GM18517 (cell line): ENCODE measurements at regions not wholly inside any gene's neighbourhood (a gene's known extent, or its start where the extent isn't known, plus 50 kb on each side); places are given as distances from the start of the nearest gene placed in this dataset.
"Not testable (repeated sequence)": the region's sequence is repeated elsewhere in the genome, so short reads cannot be mapped to it uniquely, and the experiment has no call there.

Experiments
- ATAC-seq: cut with Tn5 transposase; IDR thresholded peaks from one replicate; pipeline ENCODE4 v1.9.1; 2021; ENCODE audit warnings: mild to moderate bottlenecking, moderate library complexity; ENCODE audit not compliant: unreplicated experiment

DNA sequence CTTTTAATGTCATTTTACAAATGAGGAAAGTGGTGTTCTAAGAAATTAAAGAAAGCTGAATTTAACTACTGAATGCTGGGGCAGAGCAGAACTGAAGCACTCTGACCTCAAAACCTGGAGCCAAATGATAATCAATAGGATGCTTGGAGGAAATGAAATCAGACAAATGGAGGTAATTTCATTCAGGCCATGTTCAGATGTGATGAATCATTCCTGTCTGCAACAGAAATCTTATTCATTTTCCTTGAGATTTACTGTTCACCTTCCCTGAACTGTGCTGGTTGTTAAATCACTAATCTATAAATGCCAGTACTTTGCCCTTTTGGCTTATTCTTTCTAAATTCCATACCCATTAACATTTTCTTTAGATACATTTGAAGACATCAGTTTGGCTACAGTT is 85.6 kb upstream of the SNX7 start:
- no peak for ATAC-seq

DNA sequence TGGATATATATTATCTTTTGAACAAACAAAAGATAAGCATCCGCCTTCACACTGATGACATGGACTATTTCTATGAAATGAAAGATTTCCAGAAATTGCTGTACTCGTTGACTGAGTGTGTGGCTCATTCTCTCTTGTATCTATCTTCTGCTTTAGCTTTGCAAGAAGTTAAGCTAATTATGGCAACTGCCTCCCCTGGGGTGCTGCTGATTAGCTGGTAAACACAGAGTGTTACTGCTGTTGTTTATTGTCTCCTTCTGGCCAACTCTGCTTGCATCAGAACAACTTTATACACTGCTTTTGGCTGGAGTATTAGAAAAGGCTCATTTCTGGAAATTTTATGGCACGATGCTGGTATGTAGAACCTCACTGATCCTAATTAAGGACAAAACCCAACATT is 95.6 kb upstream of the SNX7 start:
- no peak for ATAC-seq

DNA sequence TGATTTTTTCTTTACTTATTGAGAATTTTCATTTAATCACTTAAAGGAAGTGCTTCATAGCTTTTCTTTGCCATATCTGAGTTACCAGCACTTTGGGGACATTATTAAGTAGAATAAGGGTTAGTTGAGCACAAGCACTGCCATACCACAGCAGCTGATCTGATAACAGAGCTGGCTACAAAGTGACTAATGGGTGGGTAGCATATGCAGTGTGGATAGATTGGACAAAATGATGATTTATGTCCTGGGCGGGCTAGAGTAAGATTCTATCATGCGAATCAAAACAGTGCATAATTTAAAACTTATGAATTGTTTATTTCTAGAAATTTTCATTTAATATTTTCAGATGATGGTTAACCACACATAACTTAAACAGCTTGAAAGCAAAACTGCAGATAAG is 102.2 kb upstream of the SNX7 start:
- ATAC-seq: no peak

DNA sequence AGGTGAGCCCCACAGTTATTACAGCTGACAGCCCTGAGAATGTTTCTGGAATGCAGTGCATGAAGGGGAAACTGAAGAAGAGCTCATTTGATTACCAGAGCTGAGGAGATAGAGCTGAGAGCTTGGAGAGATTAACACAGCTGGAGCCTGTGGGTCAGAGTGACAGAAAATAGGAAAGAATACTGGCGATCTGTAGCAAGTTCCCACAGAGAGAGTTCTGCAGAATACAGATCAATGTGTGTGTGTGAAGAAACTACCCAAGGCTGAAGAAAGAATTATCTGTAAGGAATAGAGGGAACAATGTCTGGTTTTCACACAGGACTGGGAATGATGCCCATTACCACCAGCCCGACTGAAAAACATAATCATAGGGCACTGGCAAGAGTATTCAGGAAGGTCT is 103.6 kb upstream of the SNX7 start:
- no peak for ATAC-seq

DNA sequence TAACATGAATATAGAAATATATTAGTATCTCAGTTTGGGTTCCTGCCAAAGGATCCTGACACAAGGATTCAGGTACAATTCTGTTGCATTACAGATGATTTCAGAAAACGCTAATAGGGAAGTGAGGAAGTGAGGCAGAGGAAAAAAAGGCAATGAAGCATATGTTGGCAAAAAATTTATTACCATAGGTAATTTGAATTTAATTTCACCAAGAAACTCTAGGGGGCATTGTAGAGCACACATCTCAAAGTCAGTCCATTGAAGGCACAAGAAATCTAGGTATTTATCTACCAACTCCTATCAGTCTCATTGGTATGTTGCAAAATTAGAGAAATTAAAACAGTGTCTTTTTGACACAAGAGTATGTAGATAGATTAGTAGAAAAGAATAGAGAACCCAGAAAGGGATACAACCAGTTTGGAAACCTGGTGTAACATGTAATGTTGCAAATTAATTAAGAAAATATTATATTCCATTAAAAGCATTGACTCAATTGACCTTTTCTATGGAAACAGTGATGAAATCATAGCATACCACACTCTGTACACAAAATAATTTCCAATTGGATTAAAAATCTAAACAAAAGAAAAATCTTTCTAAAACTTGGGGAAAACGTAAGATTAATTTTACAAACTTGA is 104.9 kb upstream of the SNX7 start:
- no peak for ATAC-seq

DNA sequence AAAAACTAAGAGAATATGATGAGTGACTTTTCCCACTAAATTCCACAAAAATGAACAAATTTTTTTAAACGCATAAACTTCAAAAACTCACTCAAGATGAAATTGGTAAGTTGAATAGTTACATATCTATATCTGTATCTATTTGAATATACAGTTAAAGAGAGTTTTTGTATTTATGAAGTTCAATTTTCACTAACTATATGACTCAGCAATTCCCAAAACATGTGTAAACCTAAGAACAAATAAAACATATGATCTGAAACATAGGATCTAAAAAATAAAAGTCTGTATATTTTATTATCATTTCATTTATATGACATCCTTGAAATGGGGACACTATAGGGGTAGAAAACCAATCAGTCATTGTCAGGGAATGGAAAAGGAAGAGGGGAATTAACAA is 105.7 kb upstream of the SNX7 start:
- ATAC-seq: no peak

DNA sequence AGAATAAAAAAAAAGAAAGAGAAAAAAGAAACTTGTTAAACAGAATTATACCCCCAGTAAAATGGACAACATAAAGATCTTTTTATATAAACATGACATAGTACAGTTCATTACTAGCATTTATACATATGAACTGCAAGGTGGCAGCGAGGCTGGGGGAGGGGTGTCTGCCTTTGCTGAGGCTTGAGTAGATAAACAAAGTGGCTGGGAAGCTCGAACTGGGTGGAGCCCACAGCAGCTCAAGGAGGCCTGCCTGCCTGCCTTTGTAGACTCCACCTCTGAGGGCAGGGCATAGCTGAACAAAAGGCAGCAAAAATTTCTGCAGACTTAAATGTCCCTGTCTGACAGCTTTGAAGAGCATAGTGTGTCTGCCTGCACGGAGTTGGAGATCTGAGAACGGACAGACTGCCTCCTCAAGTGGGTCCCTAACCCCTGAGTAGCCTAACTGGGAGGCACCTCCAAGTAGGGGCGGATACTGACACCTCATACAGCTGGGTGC is 108.9 kb upstream of the SNX7 start:
- not testable (repeated sequence) for ATAC-seq

DNA sequence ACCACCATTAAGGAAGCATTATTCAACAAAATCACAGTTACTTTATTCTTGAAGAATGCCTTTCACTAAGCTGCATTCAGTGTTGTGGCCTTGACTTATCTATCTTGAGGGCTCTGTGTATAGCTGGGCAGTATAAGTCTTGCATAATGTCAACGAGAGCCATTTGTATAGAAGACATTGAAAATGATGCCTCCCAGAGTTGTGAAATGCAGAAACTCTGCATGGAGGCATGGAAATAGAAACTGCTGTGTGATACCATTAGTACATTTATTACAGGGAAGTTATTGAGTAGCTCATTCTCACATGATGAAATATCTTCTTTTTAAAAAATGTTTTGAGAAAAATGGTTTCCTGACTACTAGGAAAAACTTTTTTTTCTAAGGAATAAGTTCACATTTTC is 111.4 kb upstream of the SNX7 start:
- no peak for ATAC-seq

DNA sequence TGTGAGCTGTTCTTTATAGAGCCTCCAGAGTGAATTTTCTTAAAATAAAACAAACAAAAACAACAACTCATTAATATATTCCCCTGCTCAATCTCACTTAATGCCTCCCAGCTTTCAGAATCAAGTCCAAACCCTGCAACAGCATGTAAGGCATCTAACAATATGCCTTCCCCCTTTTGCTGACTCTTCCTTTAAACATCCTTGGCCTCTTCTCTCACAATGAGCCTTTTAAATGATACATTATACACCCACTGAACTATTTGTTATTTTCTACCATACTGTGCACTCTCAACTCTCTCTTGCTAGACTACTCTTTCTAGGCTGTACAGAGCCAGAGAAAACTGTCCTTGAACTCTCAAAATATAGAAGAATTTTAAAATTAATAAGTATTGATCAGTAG is 115.2 kb upstream of the SNX7 start:
- no peak for ATAC-seq

DNA sequence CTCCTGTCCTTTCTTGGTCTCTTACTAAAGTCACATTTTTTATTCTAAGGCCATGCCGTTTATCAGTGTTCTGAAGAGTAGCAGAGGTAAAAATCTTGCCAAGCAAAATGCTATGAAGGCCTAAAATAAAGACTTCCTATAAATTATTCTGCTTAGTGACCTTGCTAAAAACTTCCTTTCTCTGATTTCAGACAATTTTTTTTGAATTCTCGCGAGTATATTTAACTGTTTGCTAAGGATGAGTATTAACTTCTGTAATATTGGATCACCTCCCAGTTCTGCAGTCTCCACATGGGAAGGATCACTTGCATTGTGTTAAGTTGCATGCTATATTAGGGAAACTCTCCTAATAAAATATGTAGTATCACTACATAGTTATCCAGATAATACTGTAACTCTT is 123.4 kb upstream of the SNX7 start:
- ATAC-seq: no peak

DNA sequence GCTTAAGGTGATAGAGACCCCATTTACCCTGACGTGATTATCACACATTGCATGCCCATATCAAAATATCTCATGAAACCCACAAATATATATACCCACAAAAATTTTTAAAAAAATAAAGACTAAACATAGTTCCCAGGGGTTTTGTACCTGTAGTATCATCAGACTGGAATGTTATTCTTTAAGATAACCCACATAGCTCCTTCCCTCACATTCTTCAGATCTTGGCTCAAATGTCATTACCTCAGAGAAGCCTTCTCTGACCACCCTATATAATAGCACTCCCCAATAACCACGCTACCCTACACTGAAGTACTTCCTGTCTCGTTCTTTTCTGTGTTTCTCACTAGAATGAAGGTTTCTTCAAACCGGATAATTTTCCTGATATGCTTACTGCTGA is 138.3 kb upstream of the SNX7 start:
- ATAC-seq: no peak

DNA sequence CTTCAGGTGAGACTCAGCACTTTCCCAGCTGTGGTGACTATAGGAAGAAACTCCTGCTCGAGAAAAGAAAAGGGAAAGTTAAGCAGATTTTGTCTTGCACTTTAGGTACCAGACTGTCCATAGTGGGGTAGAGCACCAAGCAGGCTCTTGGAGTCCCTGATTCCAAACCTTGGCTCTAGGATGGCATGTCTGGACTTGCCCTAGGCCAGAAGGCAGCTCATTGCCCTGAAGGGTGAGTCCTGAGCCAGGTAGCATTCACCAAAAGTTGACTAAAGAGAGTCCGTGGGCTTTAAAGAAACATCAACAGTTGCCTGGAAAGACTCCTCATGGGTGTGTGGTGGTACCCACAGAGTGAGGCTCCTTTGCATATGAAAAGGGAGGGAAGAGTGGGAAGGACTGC is 145.2 kb upstream of the SNX7 start:
- no peak for ATAC-seq

DNA sequence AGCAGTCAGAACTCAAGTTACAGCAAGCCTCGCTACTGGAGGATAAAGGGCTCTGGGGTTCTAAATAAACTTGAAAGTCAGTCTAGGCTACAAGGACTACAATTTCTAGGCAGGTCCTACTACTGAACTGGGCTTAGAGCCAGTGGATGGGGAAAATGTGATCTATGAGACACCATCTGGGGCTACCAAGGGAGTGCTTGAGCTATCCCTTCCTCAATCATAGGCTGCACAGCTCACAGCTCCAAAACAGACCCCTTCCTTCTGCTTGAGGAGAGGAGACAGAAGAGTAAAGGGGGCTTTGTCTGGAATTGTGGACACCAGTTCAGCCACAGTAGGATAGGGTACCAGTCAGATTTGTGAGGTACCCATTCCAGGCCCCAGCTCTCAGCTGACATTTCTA is 145.8 kb upstream of the SNX7 start:
- ATAC-seq: no peak

DNA sequence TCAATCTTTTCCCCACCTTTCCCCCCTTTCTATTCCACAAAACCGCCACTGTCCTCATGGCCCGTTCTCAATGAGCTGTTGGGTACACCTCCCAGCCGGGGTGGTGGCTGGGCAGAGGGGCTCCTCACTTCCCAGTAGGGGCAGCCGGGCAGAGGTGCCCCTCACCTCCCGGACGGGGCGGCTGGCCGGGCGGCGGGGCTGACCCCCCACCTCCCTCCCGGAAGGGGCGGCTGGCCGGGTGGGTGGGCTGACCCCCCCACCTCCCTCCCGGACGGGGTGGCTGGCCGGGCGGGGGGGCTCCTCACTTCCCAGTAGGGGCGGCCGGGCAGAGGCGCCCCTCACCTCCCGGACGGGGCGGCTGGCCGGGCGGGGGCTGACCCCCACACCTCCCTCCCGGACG is 149.3 kb upstream of the SNX7 start:
- ATAC-seq: not testable (repeated sequence)

DNA sequence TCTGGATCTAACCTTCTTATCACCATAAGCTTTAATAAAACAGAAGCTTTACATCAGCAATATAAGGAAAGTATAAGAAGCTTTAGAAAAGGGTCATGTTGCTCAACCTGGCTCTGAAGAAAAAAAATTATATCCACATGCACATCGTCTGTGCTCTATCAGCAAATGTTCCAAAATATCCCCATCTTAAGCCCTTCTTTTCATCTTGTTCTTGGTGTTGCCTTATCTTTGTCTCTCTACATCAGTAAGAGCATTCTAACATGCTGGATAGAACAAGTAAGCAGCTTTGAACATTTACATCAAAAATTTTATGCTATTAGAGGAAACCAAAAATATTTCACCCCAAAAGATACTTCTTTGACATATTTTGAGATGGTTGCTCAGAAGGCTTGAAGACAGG is 157.8 kb upstream of the SNX7 start:
- ATAC-seq: no peak

DNA sequence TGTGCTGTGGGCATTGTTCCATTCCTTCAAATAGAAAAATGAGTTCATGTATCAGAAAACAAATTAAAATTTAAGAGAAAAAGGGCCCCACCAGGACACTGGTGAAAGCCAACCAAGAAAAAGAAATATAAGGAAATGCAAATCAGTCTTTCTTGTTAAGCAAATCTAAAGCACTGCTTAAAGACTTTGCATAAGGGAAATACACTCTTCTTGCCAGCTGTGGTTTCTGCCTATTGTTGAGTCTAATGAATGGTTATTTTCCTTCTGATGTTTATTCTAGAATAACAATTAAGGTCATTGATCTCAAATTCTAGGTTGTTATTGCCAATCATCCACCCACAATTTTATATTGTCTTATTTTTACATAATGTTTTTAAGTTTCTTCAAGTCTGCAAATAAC is 158.6 kb upstream of the SNX7 start:
- ATAC-seq: no peak

DNA sequence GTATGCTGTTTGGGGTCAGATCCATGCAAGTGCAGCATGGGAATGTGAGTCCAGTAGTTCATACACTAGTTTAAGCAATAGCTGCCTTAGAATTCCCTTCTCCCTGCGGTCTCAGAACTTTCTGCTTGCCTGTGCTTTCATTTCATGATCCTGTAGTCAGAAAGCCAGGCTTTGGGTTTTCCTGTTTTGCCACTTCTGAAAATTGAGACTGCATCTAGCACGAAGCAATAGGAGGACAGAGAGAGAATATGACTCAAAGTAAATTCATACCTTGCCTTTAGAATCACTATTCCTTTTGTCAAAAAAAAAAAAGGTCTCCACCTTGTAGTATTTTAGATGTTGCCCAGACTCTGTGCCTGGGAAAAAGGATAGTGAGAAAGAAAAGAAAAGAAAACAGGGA is 161.2 kb upstream of the SNX7 start:
- ATAC-seq: no peak

DNA sequence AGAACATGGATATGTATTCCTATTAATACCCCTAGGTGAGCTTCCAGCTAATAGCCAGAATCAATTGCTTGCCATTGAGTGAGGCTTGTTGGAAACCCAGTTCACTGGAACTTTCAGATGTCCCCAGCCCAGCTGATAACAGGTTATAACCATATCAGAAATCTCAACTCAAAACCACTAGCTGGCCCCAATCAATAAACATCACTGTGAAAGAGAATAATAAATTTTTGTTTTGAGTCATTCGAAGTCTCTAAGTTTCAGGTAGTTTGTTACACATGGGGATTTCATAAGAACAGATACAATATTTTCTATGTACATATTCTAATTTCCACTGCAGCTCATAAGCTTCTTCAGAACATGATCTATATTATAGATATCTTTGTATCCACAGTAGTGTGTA is 162.9 kb upstream of the SNX7 start:
- ATAC-seq: no peak

DNA sequence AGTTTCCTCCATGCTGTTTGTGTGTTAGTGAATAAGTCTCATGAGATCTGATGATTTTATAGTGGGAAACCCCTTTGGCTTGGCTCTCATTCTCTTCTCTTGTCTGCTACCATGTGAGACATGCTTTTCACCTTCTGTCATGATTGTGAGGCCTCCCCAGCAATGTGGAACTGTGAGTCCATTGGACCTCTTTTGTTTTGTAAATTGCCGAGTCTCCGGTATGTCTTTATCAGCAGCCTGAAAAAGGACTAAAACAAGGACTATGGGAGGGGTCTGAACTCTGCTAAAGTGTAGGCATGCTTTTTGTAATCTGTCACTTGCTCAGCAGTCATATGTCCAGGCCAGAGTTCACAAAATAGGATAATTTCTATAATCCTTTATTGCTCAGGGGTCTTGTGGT is 164.0 kb upstream of the SNX7 start:
- no peak for ATAC-seq

DNA sequence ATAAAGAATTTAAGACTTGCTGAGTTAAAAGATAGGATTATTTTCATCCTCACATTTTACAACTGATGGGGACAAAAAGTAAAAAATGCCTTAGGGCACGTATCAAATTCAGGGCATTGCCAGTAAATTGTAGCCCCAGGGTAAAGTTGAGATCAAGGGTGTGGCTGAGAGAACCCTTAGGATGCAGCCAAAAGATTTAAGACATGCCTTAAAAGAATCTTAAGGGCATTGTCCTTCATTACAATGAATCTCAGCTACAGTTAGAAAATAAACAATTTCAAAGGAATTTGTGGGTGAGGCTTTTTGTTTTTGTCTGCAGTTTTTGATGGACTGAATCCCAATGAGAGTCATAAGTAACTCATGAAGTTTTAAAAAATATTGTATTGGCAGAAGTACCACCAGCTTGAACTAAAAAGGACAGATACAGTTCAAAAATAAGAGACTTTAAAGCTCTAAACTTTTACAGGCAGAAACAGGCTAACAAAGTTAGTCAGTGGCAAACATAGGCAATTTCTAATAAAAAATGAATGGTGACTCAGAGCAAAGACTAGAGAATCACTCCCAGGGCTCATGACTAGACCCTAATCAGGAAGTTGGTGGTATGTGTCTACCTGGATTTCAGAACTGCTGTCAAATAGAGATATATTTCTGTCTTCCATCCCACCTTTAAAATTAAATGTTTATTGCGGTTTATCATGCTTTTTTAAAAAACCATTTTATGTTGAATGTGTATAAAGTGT is 165.1 kb upstream of the SNX7 start:
- no peak for ATAC-seq

DNA sequence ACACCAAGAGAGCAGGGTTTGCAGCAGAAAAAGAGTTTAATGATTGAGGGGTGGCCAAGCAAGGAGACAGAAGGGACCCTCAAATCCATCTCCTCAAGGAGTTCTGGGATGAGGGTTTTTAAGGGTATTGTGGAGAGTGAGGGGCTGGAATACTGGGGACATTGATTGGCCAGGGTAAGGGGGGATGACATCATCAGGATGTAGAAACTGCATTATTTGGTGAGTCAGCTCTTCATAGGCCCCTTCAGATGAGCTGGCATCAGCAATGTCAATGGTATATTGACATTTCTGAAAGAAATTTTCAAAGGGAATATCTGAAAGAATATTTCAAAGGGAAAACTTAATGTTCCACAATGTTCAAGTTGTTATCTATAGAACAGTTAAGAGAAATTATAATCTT is 168.1 kb upstream of the SNX7 start:
- no peak for ATAC-seq

DNA sequence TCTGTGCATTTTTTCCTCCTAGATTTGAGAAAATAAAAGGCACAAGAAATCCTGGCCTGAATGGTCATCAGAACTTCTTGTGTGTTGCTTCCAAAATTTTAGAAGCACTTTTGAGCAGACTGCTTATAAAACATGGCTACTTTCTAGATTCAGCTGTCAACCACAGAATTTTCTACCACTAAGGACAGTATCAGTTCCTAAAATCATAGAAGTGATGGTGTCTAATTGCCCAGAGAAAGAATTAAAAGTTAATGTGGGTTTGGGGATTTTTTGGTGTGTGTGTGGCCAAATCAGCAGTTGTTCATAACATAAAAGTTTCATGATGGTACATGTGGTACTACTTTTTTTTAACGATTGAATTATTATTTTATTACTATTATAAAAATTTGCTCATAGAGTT is 171.4 kb upstream of the SNX7 start:
- no peak for ATAC-seq

DNA sequence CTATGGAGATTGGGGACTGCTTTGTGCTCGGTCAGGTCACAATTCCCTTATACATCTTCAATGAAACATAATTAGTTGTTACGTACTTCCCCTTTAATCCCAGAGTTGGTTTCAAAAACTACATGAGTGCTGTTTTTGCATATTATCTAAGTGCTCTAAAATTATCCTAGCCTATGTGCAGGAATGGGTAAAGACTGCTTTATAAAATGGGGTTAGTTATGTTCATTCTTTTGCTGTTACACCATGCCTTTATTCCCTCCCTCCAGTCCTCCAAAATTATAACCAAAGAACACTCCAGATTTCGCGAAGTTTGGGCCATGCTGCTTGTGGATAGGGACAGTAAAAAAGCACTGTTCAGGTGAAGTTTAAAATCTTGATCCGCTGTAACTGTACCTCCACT is 173.9 kb upstream of the SNX7 start:
- ATAC-seq: no peak
